ENCODE measurements at regions not wholly inside any gene's neighbourhood (a gene's known extent, or its start where the extent isn't known, plus 50 kb on each side); places are given as distances from the start of the nearest gene placed in this dataset.

DNA sequence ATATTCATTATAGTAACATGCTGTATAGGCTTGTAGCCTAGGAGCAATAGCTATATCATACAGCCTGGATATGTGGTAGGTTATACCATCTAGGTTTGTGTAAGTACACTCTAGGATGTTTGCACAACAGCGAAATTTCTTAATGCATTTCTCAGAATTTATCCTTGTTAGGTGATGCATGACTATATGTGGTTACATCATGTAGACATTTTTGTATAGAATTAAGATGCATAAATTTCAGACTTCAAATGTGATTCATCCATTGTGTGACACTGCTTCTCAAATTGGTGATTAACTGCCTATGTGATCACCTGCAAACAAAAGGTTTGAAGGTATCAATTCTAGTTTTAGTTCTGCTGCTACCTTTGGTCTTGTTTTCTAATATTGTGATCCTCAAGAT, 1787.0 kb upstream of the PIK3C3 start:
- Histone ChIP-seq H3K4me2 (ENCODE audit: low read length) (no peak overlapping the region), H3F3A (ENCODE audit: low read length, unreplicated experiment) (no peaks in the 10 kb centered on the region), H3K27ac (ENCODE audit: low read length) (no peak overlapping the region), H3K9me2 (replicated peaks; ENCODE audit: low read length) (no peaks in the 10 kb centered on the region), H3K4me1 (ENCODE audit: insufficient read depth, low read length) (no peaks in the 10 kb centered on the region), H3K27me3 (ENCODE audit: low read length) (no peaks in the 10 kb centered on the region), H3K4me3 (ENCODE audit: low read length) (no peak overlapping the region), H2AFZ (ENCODE audit: low read length) (no peak overlapping the region), H3K79me2 (ENCODE audit: low read length) (no peaks in the 10 kb centered on the region), H3K9ac (ENCODE audit: low read length) (no peak overlapping the region), H3K36me3 (ENCODE audit: low read depth, low read length) (no peaks in the 10 kb centered on the region), H4K20me1 (ENCODE audit: low read length) (no peaks in the 10 kb centered on the region), H3K9me3 (ENCODE audit: low read length) (no peaks in the 10 kb centered on the region)
- DNase-seq: no peak
- no TSS peak for BruUV-seq (replicated peaks)
- ATAC-seq: no peak
- TF ChIP-seq CTCF (conservative IDR thresholded peaks at IDR 0.05; ENCODE audit: low read depth, low read length) (no peak), EZH2phosphoT487 (IDR thresholded peaks at IDR 0.05; ENCODE audit: borderline replicate concordance, low read length) (no peak), EZH2 (IDR thresholded peaks at IDR 0.05; ENCODE audit: low read length, unreplicated experiment) (no peak)
- intact Hi-C loops (cut with micrococcal nuclease): no loop called here
- POLR2A ChIA-PET (ENCODE audit: unreplicated experiment): no interaction called here
- CTCF ChIA-PET: no interaction called here

DNA sequence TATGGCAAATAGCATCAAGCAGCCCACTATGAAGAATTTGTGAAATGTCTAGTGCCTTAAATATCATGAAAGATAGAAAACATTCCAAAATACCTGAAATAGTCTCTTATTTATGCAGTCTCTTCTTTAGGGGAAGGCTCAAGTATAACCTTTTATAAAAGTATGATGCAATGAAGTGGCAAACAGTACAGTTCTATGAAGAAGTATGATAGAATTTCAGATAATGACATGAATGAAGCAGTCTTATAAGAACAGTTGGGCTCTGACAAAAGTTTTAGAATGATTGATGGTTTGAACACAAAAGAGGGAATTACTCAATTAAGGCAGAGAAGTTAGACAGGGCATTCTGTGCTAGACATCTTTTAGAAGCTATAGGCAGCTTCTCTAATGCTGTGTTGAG, 1791.8 kb upstream of the PIK3C3 start:
- H3K9me3 ChIP-seq (ENCODE audit: low read length): no peaks in the 10 kb centered on the region
- no peak overlapping the region for H3K27ac ChIP-seq (ENCODE audit: low read length)
- POLR2A ChIA-PET (ENCODE audit: unreplicated experiment): no interaction called here
- H3F3A ChIP-seq (ENCODE audit: low read length, unreplicated experiment): no peaks in the 10 kb centered on the region
- H3K27me3 ChIP-seq (ENCODE audit: low read length): no peaks in the 10 kb centered on the region
- H3K79me2 ChIP-seq (ENCODE audit: low read length): no peaks in the 10 kb centered on the region
- H3K4me2 ChIP-seq (ENCODE audit: low read length): no peak overlapping the region
- H3K4me1 ChIP-seq (ENCODE audit: insufficient read depth, low read length): no peaks in the 10 kb centered on the region; the same call in 1 of the 2 replicates
- no peaks in the 10 kb centered on the region for H3K36me3 ChIP-seq (ENCODE audit: low read depth, low read length)
- no peak for ATAC-seq
- no peak overlapping the region for H3K9ac ChIP-seq (ENCODE audit: low read length)
- no peaks in the 10 kb centered on the region for H3K9me2 ChIP-seq (replicated peaks; ENCODE audit: low read length)
- H2AFZ ChIP-seq (ENCODE audit: low read length): no peak overlapping the region
- BruUV-seq (replicated peaks): no TSS peak
- CTCF ChIA-PET: no interaction called here
- TF ChIP-seq EZH2 (IDR thresholded peaks at IDR 0.05; ENCODE audit: low read length, unreplicated experiment): no peak
- TF ChIP-seq EZH2phosphoT487 (IDR thresholded peaks at IDR 0.05; ENCODE audit: borderline replicate concordance, low read length): no peak
- TF ChIP-seq CTCF (conservative IDR thresholded peaks at IDR 0.05; ENCODE audit: low read depth, low read length): no peak
- no peaks in the 10 kb centered on the region for H4K20me1 ChIP-seq (ENCODE audit: low read length)
- DNase-seq: no peak
- intact Hi-C loops (cut with micrococcal nuclease): no loop called here
- H3K4me3 ChIP-seq (ENCODE audit: low read length): no peak overlapping the region

DNA sequence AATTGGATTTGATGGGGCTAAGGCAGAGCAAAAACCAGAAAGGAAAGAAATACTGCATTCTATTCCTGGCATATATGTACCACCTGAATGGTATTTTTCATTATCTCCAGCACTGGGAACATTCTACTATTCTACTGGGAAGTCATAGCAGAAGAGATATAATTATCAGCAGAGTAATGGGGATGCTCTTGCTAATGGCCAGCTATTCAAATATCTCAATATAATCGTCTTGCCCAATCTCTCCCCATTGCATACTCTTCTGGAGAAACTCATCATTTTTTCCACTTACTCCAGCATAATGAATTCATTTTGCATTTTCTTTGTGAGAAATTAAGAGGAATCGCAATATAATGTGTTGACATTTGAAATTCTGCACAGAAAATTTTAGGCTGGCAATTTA, 1794.7 kb upstream of the PIK3C3 start:
- ChIA-PET POLR2A (ENCODE audit: unreplicated experiment) (no interaction called here), CTCF (no interaction called here)
- no peak overlapping the region for H3K27ac ChIP-seq (ENCODE audit: low read length)
- H3K4me3 ChIP-seq (ENCODE audit: low read length): no peak overlapping the region
- no peaks in the 10 kb centered on the region for H3K36me3 ChIP-seq (ENCODE audit: low read depth, low read length)
- H3K4me1 ChIP-seq (ENCODE audit: insufficient read depth, low read length): no peaks in the 10 kb centered on the region; the same call in 1 of the 2 replicates
- ATAC-seq (no peak), DNase-seq (no peak)
- H3K9ac ChIP-seq (ENCODE audit: low read length): no peak overlapping the region
- intact Hi-C loops (cut with micrococcal nuclease): no loop called here
- no peaks in the 10 kb centered on the region for H3K9me3 ChIP-seq (ENCODE audit: low read length)
- TF ChIP-seq CTCF (conservative IDR thresholded peaks at IDR 0.05; ENCODE audit: low read depth, low read length): no peak
- no peak for TF ChIP-seq EZH2phosphoT487 (IDR thresholded peaks at IDR 0.05; ENCODE audit: borderline replicate concordance, low read length)
- no peak for TF ChIP-seq EZH2 (IDR thresholded peaks at IDR 0.05; ENCODE audit: low read length, unreplicated experiment)
- no TSS peak for BruUV-seq (replicated peaks)
- no peak overlapping the region for H3K4me2 ChIP-seq (ENCODE audit: low read length)
- H3K79me2 ChIP-seq (ENCODE audit: low read length): no peaks in the 10 kb centered on the region
- no peaks in the 10 kb centered on the region for H3K27me3 ChIP-seq (ENCODE audit: low read length)
- H3K9me2 ChIP-seq (replicated peaks; ENCODE audit: low read length): no peaks in the 10 kb centered on the region
- H3F3A ChIP-seq (ENCODE audit: low read length, unreplicated experiment): no peaks in the 10 kb centered on the region
- no peak overlapping the region for H2AFZ ChIP-seq (ENCODE audit: low read length)
- no peaks in the 10 kb centered on the region for H4K20me1 ChIP-seq (ENCODE audit: low read length)
